Activated B cell treated with CpG ODN at 0.5 μM for 24 hours (primary cell): ENCODE measurements at regions not wholly inside any gene's neighbourhood (a gene's known extent, or its start where the extent isn't known, plus 50 kb on each side); places are given as distances from the start of the nearest gene placed in this dataset.

Source experiments
- ATAC-seq: fragments of 200-7000 bp; cut with Tn5 transposase; one replicate; pipeline ENCODE4 v1.10.0; 2021; ENCODE audit warnings: low read depth, mild to moderate bottlenecking, moderate library complexity
- CTCF ChIA-PET: fragments of 350-600 bp; sonication (Branson Sonifier 250); formaldehyde crosslinking; loops from one replicate; lab custom pipeline; 2021; ENCODE audit warnings: antibody characterized with exemption; lab: Charles Lee
- POLR2A ChIA-PET: fragments of 350-600 bp; sonication (Branson Sonifier 250); formaldehyde crosslinking; loops from one replicate; lab custom pipeline; 2021; ENCODE audit warnings: antibody characterized with exemption; lab: Charles Lee
- DNase-seq: peaks from one replicate; pipeline ENCODE4 v3.0.0; 2022
- H3K27ac Mint-ChIP-seq: one replicate; pipeline ENCODE4 v1.8.0; 2020; ENCODE audit warnings: mixed read lengths
- H3K27me3 Mint-ChIP-seq: one replicate; pipeline ENCODE4 v1.8.0; 2021; ENCODE audit warnings: mixed read lengths
- H3K36me3 Mint-ChIP-seq: one replicate; pipeline ENCODE4 v1.8.0; 2021; ENCODE audit warnings: low read depth, mixed read lengths
- H3K4me1 Mint-ChIP-seq: one replicate; pipeline ENCODE4 v1.8.0; 2021; ENCODE audit warnings: mixed read lengths
- H3K4me3 Mint-ChIP-seq: one replicate; pipeline ENCODE4 v1.8.0; 2020; ENCODE audit warnings: mild to moderate bottlenecking, mixed read lengths
- H3K9me3 Mint-ChIP-seq: one replicate; pipeline ENCODE4 v1.8.0; 2020; ENCODE audit warnings: mixed read lengths
- intact Hi-C: fragments of 100-400 bp; cut with micrococcal nuclease; formaldehyde crosslinking; loops from one replicate; pipeline ENCODE4 v1.15.1; 2024
- TF ChIP-seq, protein P1 (sequence below): fragments of 200-600 bp; IDR thresholded peaks from one replicate; pipeline ENCODE4 v1.8.0; 2022; ENCODE audit warnings: antibody characterized with exemption, mild to moderate bottlenecking

DNA sequence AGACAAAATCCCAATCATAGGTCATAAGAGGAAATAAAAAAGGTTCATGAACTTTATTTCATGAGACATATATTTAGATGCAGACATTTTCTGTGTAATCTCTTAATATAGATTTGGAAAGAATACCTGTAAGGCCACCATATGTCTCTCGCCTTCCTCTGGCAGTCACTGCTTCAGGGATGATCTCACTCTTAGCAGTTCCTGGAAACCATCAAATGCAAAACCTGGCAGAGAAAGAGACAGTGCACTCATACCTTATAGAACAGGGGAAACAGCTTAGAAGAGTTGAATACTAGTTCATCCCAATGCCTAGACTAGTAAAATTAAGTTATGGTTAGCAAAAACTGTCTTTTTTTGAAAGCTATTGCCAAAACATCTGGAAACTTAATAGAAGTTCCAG lies 243.3 kb downstream of the GASK1B start:
- ChIA-PET POLR2A (no interaction called here), CTCF (no interaction called here)
- Mint-ChIP-seq H3K27ac (no peak overlapping the region), H3K27me3 (no peaks in the 10 kb centered on the region), H3K4me3 (no peak overlapping the region), H3K36me3 (no peaks in the 10 kb centered on the region), H3K9me3 (no peaks in the 10 kb centered on the region), H3K4me1 (no peaks in the 10 kb centered on the region)
- TF ChIP-seq, protein P1, sequence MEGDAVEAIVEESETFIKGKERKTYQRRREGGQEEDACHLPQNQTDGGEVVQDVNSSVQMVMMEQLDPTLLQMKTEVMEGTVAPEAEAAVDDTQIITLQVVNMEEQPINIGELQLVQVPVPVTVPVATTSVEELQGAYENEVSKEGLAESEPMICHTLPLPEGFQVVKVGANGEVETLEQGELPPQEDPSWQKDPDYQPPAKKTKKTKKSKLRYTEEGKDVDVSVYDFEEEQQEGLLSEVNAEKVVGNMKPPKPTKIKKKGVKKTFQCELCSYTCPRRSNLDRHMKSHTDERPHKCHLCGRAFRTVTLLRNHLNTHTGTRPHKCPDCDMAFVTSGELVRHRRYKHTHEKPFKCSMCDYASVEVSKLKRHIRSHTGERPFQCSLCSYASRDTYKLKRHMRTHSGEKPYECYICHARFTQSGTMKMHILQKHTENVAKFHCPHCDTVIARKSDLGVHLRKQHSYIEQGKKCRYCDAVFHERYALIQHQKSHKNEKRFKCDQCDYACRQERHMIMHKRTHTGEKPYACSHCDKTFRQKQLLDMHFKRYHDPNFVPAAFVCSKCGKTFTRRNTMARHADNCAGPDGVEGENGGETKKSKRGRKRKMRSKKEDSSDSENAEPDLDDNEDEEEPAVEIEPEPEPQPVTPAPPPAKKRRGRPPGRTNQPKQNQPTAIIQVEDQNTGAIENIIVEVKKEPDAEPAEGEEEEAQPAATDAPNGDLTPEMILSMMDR = no peak
- no peak for ATAC-seq
- intact Hi-C loops = no loop called here
- DNase-seq = no peak

DNA sequence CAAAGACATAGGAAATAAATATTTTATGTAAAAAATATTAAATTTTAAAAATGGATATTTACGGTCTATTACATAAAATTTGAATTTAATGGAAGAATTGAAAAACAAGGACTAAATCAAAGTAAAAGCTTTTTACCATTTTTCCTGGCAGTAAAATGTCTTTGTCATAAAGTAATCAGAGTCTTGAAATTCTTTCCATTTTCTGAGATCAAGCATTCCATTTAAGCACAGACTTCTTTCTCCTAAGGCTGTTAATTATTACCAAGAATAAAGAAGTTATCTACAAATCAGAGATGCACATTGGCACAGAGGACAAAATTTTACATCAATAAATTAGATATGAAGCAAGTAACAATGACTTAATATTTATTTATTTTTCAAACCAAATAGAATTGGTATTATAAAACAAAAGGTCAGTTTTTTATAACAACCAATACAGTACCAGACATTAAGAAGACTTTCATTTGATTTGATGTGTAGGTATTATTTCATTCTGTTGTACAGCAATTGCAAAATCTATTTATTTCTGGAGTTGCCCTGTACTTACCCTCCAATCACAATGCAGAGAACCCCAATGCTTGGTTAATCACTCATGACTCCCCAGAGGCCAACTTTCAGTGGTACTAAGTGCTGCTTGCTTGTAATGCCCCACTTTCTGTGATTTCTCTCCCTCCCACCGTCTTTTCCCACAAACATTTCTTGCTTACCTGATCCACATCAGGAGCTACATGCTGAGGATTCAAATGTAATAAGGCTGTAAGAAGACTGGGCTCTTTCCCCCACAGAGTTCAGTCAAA lies 254.6 kb downstream of the GASK1B start:
- Mint-ChIP-seq H3K9me3 (no peaks in the 10 kb centered on the region), H3K27ac (no peak overlapping the region), H3K4me3 (no peak overlapping the region), H3K4me1 (no peaks in the 10 kb centered on the region), H3K36me3 (no peaks in the 10 kb centered on the region), H3K27me3 (no peaks in the 10 kb centered on the region)
- DNase-seq (no peak), ATAC-seq (no peak)
- ChIA-PET CTCF (no interaction called here), POLR2A (no interaction called here)
- intact Hi-C loops = no loop called here
- TF ChIP-seq, protein P1 = no peak

DNA sequence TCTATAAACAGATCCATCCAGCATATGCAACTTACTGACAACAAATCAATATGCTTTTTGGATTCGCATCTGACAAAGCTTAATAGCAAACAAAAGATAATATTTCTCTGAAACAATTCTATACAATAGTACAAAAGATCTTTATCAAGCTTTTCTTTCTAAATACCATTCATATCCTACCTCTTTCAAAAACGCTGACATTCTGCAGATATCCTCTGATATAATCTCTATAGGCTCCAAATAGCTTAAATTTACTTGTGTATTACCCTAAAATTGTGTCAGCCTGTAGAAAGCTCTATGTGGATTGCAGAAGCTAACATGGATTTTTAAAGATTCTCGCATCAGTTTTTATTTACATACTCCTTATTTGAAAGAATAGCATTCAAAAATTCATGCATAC lies 260.6 kb downstream of the GASK1B start:
- Mint-ChIP-seq H3K4me3 (no peak overlapping the region), H3K27me3 (no peaks in the 10 kb centered on the region), H3K4me1 (no peaks in the 10 kb centered on the region), H3K9me3 (no peaks in the 10 kb centered on the region), H3K36me3 (no peaks in the 10 kb centered on the region), H3K27ac (no peak overlapping the region)
- ChIA-PET POLR2A (no interaction called here), CTCF (no interaction called here)
- intact Hi-C loops = no loop called here
- TF ChIP-seq, protein P1 = no peak
- DNase-seq (no peak), ATAC-seq (no peak)

DNA sequence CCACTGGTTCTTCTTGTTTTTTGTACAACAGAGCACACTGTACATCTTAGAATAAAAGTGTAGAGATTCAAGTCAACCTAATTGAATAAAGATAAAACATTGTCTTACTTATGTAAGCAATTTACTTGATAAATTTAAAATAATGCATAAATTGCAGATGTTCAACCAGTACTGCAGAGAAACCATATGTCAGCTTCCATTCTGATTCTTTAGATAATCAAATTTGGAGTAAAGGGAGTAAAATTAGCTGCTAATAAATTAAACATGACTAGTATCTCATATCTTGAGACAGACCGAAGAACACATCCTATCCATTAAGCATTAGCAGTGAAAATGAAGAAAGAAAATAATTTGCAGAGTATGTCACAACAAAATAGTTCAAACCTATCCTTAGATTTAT lies 261.2 kb downstream of the GASK1B start:
- Mint-ChIP-seq H3K4me1 (no peaks in the 10 kb centered on the region), H3K36me3 (no peaks in the 10 kb centered on the region), H3K9me3 (no peaks in the 10 kb centered on the region), H3K27ac (no peak overlapping the region), H3K27me3 (no peaks in the 10 kb centered on the region), H3K4me3 (no peak overlapping the region)
- CTCF ChIA-PET = no interaction called here
- ATAC-seq = no peak
- intact Hi-C loops = no loop called here
- no peak for DNase-seq
- POLR2A ChIA-PET = no interaction called here
- TF ChIP-seq, protein P1 = no peak

DNA sequence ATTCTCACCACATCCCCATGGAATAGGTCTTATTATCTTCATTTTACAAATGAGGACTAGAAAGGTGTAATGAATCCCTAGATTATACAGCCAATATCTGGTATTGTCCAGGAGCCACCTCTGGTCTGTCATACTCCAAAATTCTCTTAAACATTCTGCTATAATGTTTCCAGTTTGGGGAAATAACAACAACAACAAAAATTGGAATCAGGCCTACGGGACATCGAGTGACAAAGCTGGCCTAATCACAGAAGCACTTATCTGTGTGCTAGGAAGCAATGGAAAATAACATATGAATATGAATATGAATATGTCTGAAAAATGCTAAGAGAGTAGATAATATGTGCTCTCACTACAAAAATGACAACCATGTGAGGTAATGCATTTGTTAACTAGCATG lies 264.1 kb downstream of the GASK1B start:
- Mint-ChIP-seq H3K4me1 (no peaks in the 10 kb centered on the region), H3K27me3 (no peaks in the 10 kb centered on the region), H3K36me3 (no peaks in the 10 kb centered on the region), H3K9me3 (no peaks in the 10 kb centered on the region), H3K27ac (no peak overlapping the region), H3K4me3 (no peak overlapping the region)
- TF ChIP-seq, protein P1 = no peak
- ChIA-PET CTCF (no interaction called here), POLR2A (no interaction called here)
- ATAC-seq (no peak), DNase-seq (no peak)
- intact Hi-C loops = no loop called here
